ENCODE measurements at regions not wholly inside any gene's neighbourhood (a gene's known extent, or its start where the extent isn't known, plus 50 kb on each side); places are given as distances from the start of the nearest gene placed in this dataset.

- Mint-ChIP-seq H3K4me1 (ENCODE audit: low read depth) (peaks cover 51% of the 10 kb centered on the region), H3K4me3 (peak overlapping the region; percentile 12), H3K27ac (peak overlapping the region; percentile 51), H3K36me3 (no peaks in the 10 kb centered on the region), H3K9me3 (ENCODE audit: low read depth) (no peaks in the 10 kb centered on the region), H3K27me3 (peaks cover 2% of the 10 kb centered on the region)
Measured at GRCh38 chr9:22238809-22239684, 207.6 kb upstream of the DMRTA1 start.

GRCh38 chr9:22240619-22241018, 206.0 kb upstream of the DMRTA1 start:
- Mint-ChIP-seq H3K27me3 (peaks cover 2% of the 10 kb centered on the region), H3K4me3 (peak overlapping the region; percentile 38), H3K36me3 (no peaks in the 10 kb centered on the region), H3K4me1 (ENCODE audit: low read depth) (peaks cover 54% of the 10 kb centered on the region), H3K27ac (peak overlapping the region; percentile 42), H3K9me3 (ENCODE audit: low read depth) (no peaks in the 10 kb centered on the region)

GRCh38 chr9:22241024-22241423, 205.6 kb upstream of the DMRTA1 start:
- H3K36me3 Mint-ChIP-seq, result no peaks in the 10 kb centered on the region
- peaks cover 54% of the 10 kb centered on the region for H3K4me1 Mint-ChIP-seq (ENCODE audit: low read depth)
- no peak overlapping the region for H3K4me3 Mint-ChIP-seq
- H3K27me3 Mint-ChIP-seq, result peaks cover 2% of the 10 kb centered on the region
- peak overlapping the region; percentile 1 for H3K27ac Mint-ChIP-seq
- H3K9me3 Mint-ChIP-seq (ENCODE audit: low read depth), result no peaks in the 10 kb centered on the region

- peak overlapping the region; percentile 80 for H3K27ac Mint-ChIP-seq
- H3K4me3 Mint-ChIP-seq, result peak overlapping the region; percentile 1
- H3K4me1 Mint-ChIP-seq (ENCODE audit: low read depth), result peaks cover 54% of the 10 kb centered on the region
- H3K27me3 Mint-ChIP-seq, result peaks cover 2% of the 10 kb centered on the region
- H3K9me3 Mint-ChIP-seq (ENCODE audit: low read depth), result no peaks in the 10 kb centered on the region
- H3K36me3 Mint-ChIP-seq, result no peaks in the 10 kb centered on the region
Measured at GRCh38 chr9:22241611-22242010, 205.0 kb upstream of the DMRTA1 start.

GRCh38 chr9:22244139-22245011, 202.2 kb upstream of the DMRTA1 start:
- H3K27me3 Mint-ChIP-seq, result peaks cover 3% of the 10 kb centered on the region
- no peaks in the 10 kb centered on the region for H3K9me3 Mint-ChIP-seq (ENCODE audit: low read depth)
- H3K4me3 Mint-ChIP-seq, result no peak overlapping the region
- H3K36me3 Mint-ChIP-seq, result no peaks in the 10 kb centered on the region
- H3K4me1 Mint-ChIP-seq (ENCODE audit: low read depth), result peaks cover 31% of the 10 kb centered on the region
- H3K27ac Mint-ChIP-seq, result no peak overlapping the region

- Mint-ChIP-seq H3K4me1 (ENCODE audit: low read depth) (no peaks in the 10 kb centered on the region), H3K36me3 (peaks cover 3% of the 10 kb centered on the region), H3K4me3 (no peak overlapping the region), H3K9me3 (ENCODE audit: low read depth) (peaks cover 12% of the 10 kb centered on the region), H3K27ac (no peak overlapping the region), H3K27me3 (peaks cover 8% of the 10 kb centered on the region)
Measured at GRCh38 chr9:22255337-22255736, 191.3 kb upstream of the DMRTA1 start.

- Mint-ChIP-seq H3K27me3 (peaks cover 6% of the 10 kb centered on the region), H3K36me3 (peaks cover 3% of the 10 kb centered on the region), H3K27ac (no peak overlapping the region), H3K9me3 (ENCODE audit: low read depth) (peaks cover 12% of the 10 kb centered on the region), H3K4me3 (no peak overlapping the region), H3K4me1 (ENCODE audit: low read depth) (no peaks in the 10 kb centered on the region)
Measured at GRCh38 chr9:22256381-22256780, 190.2 kb upstream of the DMRTA1 start.

- peaks cover 3% of the 10 kb centered on the region for H3K27me3 Mint-ChIP-seq
- peaks cover 7% of the 10 kb centered on the region for H3K9me3 Mint-ChIP-seq (ENCODE audit: low read depth)
- H3K4me3 Mint-ChIP-seq, result no peak overlapping the region
- no peak overlapping the region for H3K27ac Mint-ChIP-seq
- no peaks in the 10 kb centered on the region for H3K4me1 Mint-ChIP-seq (ENCODE audit: low read depth)
- H3K36me3 Mint-ChIP-seq, result no peaks in the 10 kb centered on the region
Measured at GRCh38 chr9:22257026-22257816, 189.4 kb upstream of the DMRTA1 start.

- no peaks in the 10 kb centered on the region for H3K36me3 Mint-ChIP-seq
- no peak overlapping the region for H3K27ac Mint-ChIP-seq
- H3K4me1 Mint-ChIP-seq (ENCODE audit: low read depth), result no peaks in the 10 kb centered on the region
- H3K27me3 Mint-ChIP-seq, result peaks cover 3% of the 10 kb centered on the region
- H3K4me3 Mint-ChIP-seq, result no peak overlapping the region
- peaks cover 18% of the 10 kb centered on the region for H3K9me3 Mint-ChIP-seq (ENCODE audit: low read depth)
Measured at GRCh38 chr9:22265038-22265437, 181.6 kb upstream of the DMRTA1 start.

GRCh38 chr9:22265534-22265933, 181.1 kb upstream of the DMRTA1 start:
- H3K4me3 Mint-ChIP-seq, result no peak overlapping the region
- peaks cover 3% of the 10 kb centered on the region for H3K27me3 Mint-ChIP-seq
- H3K9me3 Mint-ChIP-seq (ENCODE audit: low read depth), result peaks cover 18% of the 10 kb centered on the region
- no peak overlapping the region for H3K27ac Mint-ChIP-seq
- no peaks in the 10 kb centered on the region for H3K4me1 Mint-ChIP-seq (ENCODE audit: low read depth)
- H3K36me3 Mint-ChIP-seq, result no peaks in the 10 kb centered on the region

- Mint-ChIP-seq H3K4me3 (no peak overlapping the region), H3K36me3 (no peaks in the 10 kb centered on the region), H3K27ac (no peak overlapping the region), H3K9me3 (ENCODE audit: low read depth) (no peaks in the 10 kb centered on the region), H3K27me3 (peaks cover 3% of the 10 kb centered on the region), H3K4me1 (ENCODE audit: low read depth) (no peaks in the 10 kb centered on the region)
Measured at GRCh38 chr9:22274477-22274876, 172.1 kb upstream of the DMRTA1 start.

- Mint-ChIP-seq H3K27ac (no peak overlapping the region), H3K36me3 (no peaks in the 10 kb centered on the region), H3K9me3 (ENCODE audit: low read depth) (no peaks in the 10 kb centered on the region), H3K4me1 (ENCODE audit: low read depth) (no peaks in the 10 kb centered on the region), H3K27me3 (no peaks in the 10 kb centered on the region), H3K4me3 (no peak overlapping the region)
Measured at GRCh38 chr9:22278426-22278825, 168.2 kb upstream of the DMRTA1 start.

GRCh38 chr9:22279636-22280035, 167.0 kb upstream of the DMRTA1 start:
- no peak overlapping the region for H3K4me3 Mint-ChIP-seq
- H3K4me1 Mint-ChIP-seq (ENCODE audit: low read depth), result no peaks in the 10 kb centered on the region

GRCh38 chr9:22285066-22285465, 161.6 kb upstream of the DMRTA1 start:
- peaks cover 3% of the 10 kb centered on the region for H3K27me3 Mint-ChIP-seq
- H3K4me1 Mint-ChIP-seq (ENCODE audit: low read depth), result no peaks in the 10 kb centered on the region
- H3K4me3 Mint-ChIP-seq, result no peak overlapping the region
- no peak overlapping the region for H3K27ac Mint-ChIP-seq
- no peaks in the 10 kb centered on the region for H3K36me3 Mint-ChIP-seq
- no peaks in the 10 kb centered on the region for H3K9me3 Mint-ChIP-seq (ENCODE audit: low read depth)

More at GRCh38 chr9:22279636-22280035, 167.0 kb upstream of the DMRTA1 start:
- no peak overlapping the region for H3K27ac Mint-ChIP-seq
- H3K9me3 Mint-ChIP-seq (ENCODE audit: low read depth), result no peaks in the 10 kb centered on the region
- peaks cover 1% of the 10 kb centered on the region for H3K27me3 Mint-ChIP-seq
- H3K36me3 Mint-ChIP-seq, result no peaks in the 10 kb centered on the region
